ENCODE measurements at regions not wholly inside any gene's neighbourhood (a gene's known extent, or its start where the extent isn't known, plus 50 kb on each side); places are given as distances from the start of the nearest gene placed in this dataset.

- Histone ChIP-seq H3K9me3 (replicated peaks; ENCODE audit: control insufficient read depth, insufficient read depth, low read length) (no peaks in the 10 kb centered on the region), H3K4me2 (ENCODE audit: control insufficient read depth, insufficient read depth) (no peak overlapping the region), H3K36me3 (ENCODE audit: control insufficient read depth in 2 of 2, insufficient read depth in 2 of 2, low read length in 1 of 2) (no peaks in the 10 kb centered on the region), H3K27me3 (replicated peaks in 1 of 2; ENCODE audit: control insufficient read depth in 2 of 2, insufficient read depth in 2 of 2, low read length in 1 of 2) (no peaks in the 10 kb centered on the region), H3K27ac (ENCODE audit: control insufficient read depth, insufficient read depth) (no peak overlapping the region), H4K20me1 (ENCODE audit: control insufficient read depth, insufficient read depth) (no peaks in the 10 kb centered on the region), H3K9ac (ENCODE audit: control insufficient read depth, insufficient read depth, low read length) (no peak overlapping the region), H2AFZ (ENCODE audit: control insufficient read depth, low read depth, low read length) (no peak overlapping the region), H3K4me1 (ENCODE audit: control insufficient read depth, insufficient read depth, low read length) (no peaks in the 10 kb centered on the region), H3K79me2 (ENCODE audit: control insufficient read depth, insufficient read depth, low read length) (no peaks in the 10 kb centered on the region), H3K4me3 (no peak overlapping the region)
- in situ Hi-C loops (cut with MboI): no loop called here
- SMC1A ChIA-PET (ENCODE audit: uncharacterized antibody, unreplicated experiment): no interaction called here
- RAD21 ChIA-PET (ENCODE audit: unreplicated experiment): no interaction called here
- no peak for FAIRE-seq
- intact Hi-C loops (cut with micrococcal nuclease; ENCODE audit: unreplicated experiment): no loop called here
- no TSS peak for BruUV-seq (replicated peaks)
- no peak for ATAC-seq
- TF ChIP-seq LARP7 (IDR thresholded peaks at IDR 0.05) (no peak), TCF12 (IDR thresholded peaks at IDR 0.05; ENCODE audit: low read depth, low read length) (no peak), CHD1 (IDR thresholded peaks at IDR 0.05; ENCODE audit: low read depth, low read length) (no peak), GATAD2B (conservative IDR thresholded peaks at IDR 0.05; ENCODE audit: low read depth) (no peak), SRF (IDR thresholded peaks at IDR 0.05; ENCODE audit: low read depth in 2 of 2, low read length in 2 of 2) (no peak), SUPT20H (IDR thresholded peaks at IDR 0.05; ENCODE audit: borderline replicate concordance, control insufficient read depth, low read depth, low read length) (no peak), EP300 (IDR thresholded peaks at IDR 0.05; ENCODE audit: borderline replicate concordance in 1 of 2, control insufficient read depth in 1 of 2, low read depth in 2 of 2, low read length in 2 of 2) (no peak), ZNF687 (IDR thresholded peaks at IDR 0.05) (no peak), PRDM15 (CRISPR knock-in tag; IDR thresholded peaks at IDR 0.05) (no peak), ZNF207 (IDR thresholded peaks at IDR 0.05; ENCODE audit: borderline replicate concordance) (no peak)
- CTCF ChIA-PET: no interaction called here
- DNase-seq (ENCODE audit: low read depth, low spot score): no peak
- POLR2A ChIA-PET: no interaction called here
Observed at GRCh38 chr2:193816008-193816407, 1621.3 kb upstream of the TMEFF2 start.

Data from GM12878 (cell line).